ENCODE measurements at regions not wholly inside any gene's neighbourhood (a gene's known extent, or its start where the extent isn't known, plus 50 kb on each side); places are given as distances from the start of the nearest gene placed in this dataset.
"Not testable (repeated sequence)": the region's sequence is repeated elsewhere in the genome, so short reads cannot be mapped to it uniquely, and the experiment has no call there.

GRCh38 chr21:36602735-36603134 lies 96.2 kb upstream of the SIM2 start:
- DNase-seq: no peak

- no peak for DNase-seq
Observed at GRCh38 chr21:36603221-36603620, 95.7 kb upstream of the SIM2 start.

- no peak for DNase-seq
Observed at GRCh38 chr21:36605426-36605825, 93.5 kb upstream of the SIM2 start.

- DNase-seq: no peak
Observed at GRCh38 chr21:36606287-36606982, 92.5 kb upstream of the SIM2 start.

GRCh38 chr21:36606983-36607325 lies 92.0 kb upstream of the SIM2 start:
- no peak for DNase-seq

DNA sequence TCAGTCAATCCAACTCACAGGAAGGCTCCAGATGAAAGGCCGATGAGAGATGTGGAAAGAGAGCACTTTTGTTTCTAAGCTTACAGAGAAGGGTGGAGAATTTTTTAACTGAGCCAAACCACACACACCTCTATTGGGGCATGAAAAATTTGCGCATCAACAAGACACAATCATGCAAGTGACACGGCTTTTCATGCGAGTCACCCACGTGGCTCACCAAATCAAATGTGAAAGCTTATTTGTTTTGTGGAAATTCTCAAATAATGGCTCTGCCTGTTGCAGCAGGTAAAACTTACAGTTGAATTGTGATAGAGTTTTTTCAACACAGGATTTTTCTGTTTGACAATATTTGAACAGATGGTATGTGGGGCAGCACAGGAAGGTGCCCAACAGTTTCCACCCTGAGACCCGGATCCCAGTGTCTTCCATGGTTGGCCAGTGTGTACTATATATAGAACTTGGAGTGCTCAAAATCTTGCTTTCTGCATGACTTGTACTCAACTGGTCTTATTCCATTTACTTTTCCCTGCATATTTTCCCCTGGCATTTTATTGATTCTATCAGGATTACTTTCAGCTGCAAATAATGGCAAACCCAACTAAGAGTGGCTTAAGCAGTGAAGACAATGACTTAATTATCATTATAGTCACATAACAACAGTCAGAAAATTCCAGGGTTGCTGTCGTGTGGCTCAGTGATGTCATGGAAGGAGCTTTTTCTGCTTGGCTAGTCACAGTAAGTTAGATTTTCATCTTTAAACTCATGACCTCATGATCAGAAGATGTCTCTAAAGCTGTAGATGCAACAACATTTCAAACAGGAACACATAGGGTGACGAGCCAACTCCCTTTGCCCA lies 90.6 kb upstream of the SIM2 start:
- DNase-seq: no peak

- DNase-seq: no peak
Observed at GRCh38 chr21:36608897-36609225, 90.1 kb upstream of the SIM2 start.

DNA sequence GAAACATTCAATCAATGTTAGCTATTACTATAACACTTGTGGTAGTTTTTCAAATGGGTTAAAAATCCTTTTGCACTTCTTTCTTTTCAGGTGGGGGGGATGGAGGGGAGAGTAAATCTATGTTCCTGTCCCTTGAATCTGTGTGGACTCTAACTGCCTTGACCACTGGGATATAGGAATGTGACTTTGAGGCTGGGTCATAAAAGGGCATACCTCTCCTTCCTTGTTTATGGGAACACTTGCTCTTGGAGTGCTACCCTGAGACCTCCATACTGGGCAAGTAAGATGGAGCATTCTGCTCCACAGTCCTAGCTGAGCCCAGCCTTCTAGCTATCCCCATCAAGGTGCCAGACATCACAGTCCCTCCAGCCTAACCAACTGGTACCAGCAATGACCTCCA lies 89.3 kb upstream of the SIM2 start:
- DNase-seq: no peak

- no peak for DNase-seq
Observed at GRCh38 chr21:36610201-36610600, 88.7 kb upstream of the SIM2 start.

DNA sequence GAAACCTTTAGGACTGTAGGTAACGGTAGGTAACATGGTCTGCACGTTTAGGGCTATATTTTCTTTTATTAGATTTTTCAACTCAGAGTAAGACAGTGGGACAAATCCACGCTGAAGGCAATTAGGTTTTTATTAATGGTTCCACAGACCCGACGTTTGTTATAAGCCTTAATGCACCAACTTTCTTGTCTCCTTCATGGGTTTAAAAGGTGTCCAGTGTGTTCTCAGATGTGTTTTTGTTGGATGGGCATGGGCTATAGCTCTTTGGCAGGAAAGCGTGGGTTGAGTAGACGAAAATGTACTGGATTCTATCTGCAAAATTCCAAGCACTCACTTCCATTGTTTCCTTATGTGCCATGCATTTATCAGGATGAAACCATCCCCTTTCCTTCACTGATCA lies 88.0 kb upstream of the SIM2 start:
- no peak for DNase-seq

DNA sequence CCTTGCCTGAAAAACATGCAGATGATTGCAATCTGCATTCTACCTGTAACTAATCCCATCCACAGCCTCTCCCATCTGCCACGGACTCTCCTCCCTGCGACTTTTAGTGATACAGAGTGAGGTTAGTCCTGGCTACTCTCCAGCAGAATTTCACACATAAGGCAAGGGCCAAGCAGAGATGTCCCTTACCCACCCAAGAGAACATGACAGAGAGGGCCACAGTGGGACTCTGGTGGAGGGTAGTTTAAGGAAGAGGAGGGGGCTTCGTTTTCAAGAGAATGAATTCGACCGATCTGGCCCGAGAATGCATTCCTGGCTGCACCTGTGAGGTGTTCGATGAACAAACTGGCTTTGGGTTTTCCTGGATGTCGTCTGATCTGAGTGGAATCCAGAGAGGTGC lies 87.5 kb upstream of the SIM2 start:
- DNase-seq: no peak

GRCh38 chr21:36613059-36613458 lies 85.9 kb upstream of the SIM2 start:
- no peak for DNase-seq

DNA sequence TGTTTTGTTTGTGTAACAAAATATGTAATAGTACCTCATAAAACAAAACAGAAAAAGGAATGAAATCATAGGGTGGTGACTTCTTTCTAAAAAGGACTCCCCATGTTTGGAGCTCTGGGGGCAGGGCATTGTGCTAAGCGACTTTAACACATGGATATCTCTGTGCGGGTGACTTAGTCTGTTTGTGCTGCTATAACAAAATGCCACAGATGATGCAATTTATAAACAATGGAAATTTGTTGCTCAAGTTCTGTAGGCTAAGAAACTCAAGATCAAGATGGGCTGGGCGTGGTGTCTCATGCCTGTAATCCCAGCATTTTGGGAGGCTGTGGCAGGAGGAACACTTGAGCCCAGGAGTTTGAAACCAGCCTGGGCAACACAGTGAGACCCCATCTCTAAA lies 85.4 kb upstream of the SIM2 start:
- no peak for DNase-seq

DNA sequence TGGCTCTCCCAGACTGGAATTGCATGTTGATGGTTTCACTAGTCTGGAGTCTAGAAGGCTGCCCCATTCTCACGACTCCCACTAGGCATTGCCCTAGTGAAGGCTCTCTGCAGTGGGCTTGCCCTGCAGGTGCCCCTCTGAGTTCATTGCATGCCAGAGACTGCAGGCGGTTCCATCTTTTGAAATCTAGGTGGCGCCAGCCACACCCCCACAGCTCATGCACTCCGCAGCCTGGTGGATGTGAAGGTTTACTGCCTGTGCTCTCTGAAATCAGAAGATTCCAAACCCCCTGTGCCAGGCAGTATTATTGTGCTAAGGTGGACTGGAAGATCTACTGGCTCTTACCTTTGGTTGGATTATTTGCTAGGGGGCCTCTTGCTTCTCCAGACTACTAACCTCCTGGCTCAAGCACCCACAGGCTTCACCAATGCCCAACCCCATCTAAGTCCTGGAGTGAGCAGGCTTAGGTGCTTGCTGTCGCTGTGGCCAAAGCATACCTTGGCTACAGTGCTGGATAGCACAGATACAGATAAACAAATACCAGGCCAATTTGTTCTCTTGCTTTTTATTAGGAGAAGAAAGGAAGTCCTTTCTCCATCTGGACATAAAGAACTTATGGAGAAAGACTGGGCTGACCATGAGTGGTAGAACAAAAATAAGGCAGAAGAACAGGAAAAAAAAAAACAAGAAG lies 83.5 kb upstream of the SIM2 start:
- DNase-seq: no peak

DNA sequence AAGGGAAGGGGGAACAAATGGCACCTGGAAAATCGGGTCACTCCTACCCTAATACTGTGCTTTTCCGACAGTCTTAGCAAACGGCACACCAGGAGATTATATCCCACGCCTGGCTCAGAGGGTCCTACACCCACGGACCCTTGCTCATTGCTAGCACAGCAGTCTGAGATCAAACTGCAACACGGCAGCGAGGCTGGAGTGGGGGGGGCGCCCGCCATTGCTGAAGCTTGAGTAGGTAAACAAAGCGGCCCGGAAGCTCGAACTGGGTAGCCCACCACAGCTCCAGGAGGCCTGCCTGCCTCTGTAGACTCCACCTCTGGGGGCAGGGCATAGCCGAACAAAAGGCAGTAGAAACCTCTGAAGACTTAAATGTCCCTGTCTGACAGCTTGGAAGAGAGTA lies 82.1 kb upstream of the SIM2 start:
- not testable (repeated sequence) for DNase-seq

- DNase-seq: not testable (repeated sequence)
Observed at GRCh38 chr21:36621794-36622193, 77.1 kb upstream of the SIM2 start.

- DNase-seq: no peak
Observed at GRCh38 chr21:36624105-36624504, 74.8 kb upstream of the SIM2 start.

- DNase-seq: no peak
Observed at GRCh38 chr21:36626791-36627190, 72.1 kb upstream of the SIM2 start.

DNA sequence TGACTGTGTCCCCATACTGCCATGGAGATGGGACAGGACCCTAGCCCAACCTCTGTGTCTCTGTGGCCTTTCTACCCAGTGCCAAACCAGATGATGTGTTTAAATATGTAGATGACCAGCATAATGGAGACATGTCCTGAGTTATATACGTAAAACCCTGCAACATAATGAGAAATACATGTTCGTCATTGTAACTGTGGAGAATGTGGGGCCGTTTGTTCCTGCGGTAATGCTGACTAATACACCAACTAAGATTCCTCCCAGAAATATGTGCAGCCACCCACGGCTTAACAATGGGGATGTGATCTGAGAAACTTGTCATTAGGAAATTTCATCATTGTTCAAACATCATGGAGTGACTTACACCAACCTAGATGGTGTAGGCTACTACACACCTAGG lies 71.7 kb upstream of the SIM2 start:
- DNase-seq: no peak

GRCh38 chr21:36628106-36628505 lies 70.8 kb upstream of the SIM2 start:
- no peak for DNase-seq

- DNase-seq: no peak
Observed at GRCh38 chr21:36628761-36629460, 70.0 kb upstream of the SIM2 start.

DNA sequence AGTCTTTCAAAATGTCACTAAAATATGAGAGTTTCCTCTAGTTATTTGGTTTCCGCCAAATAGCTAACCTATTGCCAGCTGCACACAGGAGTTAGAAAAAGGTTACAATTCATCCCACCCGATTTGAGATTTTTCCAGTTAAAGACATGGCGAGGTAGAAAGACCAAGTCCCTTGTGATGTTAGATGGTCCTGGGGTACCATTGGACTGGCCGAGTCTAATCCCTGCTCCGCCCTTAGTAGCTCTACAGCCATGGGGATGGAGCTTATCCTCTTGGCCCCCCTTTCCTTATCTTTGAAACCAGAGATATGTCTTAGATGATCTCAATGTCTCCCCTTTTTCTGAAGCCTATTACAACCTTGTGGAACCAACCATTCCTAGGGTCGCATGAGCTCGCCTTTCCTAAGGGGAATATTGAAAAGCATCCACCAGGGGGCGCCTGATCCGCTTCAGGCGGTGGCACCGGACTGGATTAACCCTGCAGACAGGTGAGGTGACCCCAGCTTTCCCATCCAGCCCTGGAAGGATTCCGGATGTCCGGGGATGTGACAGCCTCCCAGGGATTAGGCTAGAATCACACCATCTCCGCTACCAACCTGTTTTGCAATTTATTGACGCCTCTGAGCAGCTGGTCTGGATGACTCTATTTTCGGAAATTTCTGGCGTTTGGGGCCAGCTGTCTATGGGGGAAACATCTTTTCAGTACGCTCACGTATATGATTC lies 68.3 kb upstream of the SIM2 start:
- peak; percentile 9 for DNase-seq

DNA sequence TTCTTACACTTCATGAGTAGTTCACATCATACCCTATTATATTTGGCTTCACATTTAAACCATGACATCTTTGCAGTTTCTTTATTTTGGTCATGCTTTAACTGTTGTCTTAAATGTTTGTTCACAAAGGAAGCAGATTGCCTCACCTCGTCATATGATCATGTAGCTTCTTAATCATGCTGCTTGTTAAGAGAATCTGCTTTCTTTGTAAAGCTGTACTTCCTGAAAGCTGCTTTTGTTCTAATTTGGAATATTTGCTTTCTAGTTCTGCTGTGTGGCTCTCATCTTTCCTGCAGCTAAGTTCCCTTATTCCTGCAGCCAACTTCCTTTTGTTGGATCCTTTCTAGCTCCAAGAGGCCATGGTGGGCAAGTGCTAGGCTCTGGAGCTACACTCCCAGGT lies 62.9 kb upstream of the SIM2 start:
- DNase-seq: no peak
